HG03095 (cell line): ENCODE measurements at regions not wholly inside any gene's neighbourhood (a gene's known extent, or its start where the extent isn't known, plus 50 kb on each side); places are given as distances from the start of the nearest gene placed in this dataset.

Source experiments
- ATAC-seq: cut with Tn5 transposase; IDR thresholded peaks from one replicate; pipeline ENCODE4 v1.9.1; 2021; ENCODE audit warnings: moderate library complexity; ENCODE audit not compliant: unreplicated experiment

DNA sequence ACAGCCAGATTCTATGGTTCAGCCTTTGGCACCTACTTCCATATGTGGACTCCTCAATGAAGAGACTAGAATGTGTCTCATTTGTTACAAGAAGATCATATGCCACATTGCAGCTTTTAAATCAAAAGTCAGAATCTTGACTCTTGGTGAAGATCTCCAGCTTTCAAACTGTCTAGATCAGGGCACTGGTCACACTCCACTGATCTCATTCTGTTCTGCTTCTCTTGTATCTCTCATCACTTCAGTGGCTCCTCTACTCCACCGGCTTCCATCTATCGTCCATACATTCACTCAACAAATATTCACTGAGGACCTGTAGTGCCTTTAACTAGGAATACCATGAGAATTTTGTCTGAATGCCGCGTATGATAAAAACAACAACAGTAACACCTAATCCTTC lies 203.3 kb upstream of the LPP start:
- ATAC-seq: no peak

DNA sequence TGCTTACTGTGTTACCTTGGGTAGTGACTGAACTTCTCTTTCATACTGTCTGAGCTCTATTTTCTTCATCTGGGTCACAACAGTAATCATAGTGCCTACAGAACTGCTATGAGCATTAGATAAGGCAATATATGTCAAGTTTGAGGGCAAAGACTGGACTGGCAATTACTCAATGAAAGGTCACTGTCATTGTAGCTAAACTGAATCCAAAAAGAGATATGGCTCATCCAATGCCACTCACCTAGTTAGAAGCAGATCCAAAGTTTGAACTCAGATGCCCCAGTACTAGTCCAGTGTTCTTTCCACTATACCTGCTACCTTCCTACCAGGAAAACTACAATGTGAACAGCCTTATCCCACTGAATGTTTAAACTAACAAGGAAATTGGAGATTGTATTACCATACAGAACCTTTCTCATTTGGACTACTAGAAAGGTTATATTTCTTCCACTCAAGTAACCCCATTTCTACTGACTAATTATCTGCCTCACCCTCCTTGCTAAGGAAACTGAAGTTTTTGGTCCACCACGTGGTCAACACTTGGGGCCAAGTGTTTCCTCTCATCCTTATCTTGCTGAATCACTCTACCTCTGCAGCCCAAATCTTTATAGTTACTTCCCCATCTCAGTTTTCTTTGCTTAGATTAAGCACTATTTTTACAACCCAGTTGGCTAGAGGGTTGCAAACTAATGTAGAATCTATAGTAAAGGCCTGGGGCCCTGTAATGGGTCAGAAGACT lies 202.3 kb upstream of the LPP start:
- no peak for ATAC-seq

DNA sequence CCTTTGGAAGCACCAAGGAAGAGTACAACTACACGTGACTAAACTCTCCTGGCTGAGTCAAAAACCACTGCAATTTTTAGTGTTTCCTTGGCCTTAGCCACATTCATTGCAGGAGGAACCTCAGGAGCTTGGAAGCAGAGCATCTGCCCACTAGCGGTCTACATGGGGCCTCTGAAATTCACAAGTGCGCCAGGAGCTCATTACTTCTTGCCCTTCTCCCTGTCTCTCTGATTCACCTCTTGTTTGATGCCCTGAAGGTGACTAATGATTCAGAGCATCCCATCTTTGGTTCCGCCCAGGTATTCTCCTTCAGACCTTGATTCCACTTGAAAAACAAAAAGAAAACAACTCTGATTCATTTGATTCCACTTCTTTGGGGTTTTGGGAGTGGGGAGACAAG lies 201.1 kb upstream of the LPP start:
- ATAC-seq: no peak

DNA sequence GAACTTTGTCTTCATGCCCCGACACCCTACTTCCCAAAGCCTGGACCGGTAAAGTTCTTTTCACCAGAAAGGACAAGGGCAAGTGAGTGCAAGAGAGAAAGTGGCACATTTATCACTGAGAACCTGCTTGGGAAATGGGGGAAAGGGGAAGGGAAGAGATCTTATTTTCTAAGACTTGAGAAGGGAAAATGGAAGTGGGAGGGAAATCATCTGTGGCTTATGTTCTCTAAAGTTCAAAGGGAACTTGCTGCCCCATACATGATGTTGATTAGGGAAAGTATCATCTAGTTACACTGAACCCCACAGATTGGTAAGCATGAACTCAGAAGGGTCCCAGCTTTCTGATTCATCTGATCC lies 199.5 kb upstream of the LPP start:
- ATAC-seq: no peak

DNA sequence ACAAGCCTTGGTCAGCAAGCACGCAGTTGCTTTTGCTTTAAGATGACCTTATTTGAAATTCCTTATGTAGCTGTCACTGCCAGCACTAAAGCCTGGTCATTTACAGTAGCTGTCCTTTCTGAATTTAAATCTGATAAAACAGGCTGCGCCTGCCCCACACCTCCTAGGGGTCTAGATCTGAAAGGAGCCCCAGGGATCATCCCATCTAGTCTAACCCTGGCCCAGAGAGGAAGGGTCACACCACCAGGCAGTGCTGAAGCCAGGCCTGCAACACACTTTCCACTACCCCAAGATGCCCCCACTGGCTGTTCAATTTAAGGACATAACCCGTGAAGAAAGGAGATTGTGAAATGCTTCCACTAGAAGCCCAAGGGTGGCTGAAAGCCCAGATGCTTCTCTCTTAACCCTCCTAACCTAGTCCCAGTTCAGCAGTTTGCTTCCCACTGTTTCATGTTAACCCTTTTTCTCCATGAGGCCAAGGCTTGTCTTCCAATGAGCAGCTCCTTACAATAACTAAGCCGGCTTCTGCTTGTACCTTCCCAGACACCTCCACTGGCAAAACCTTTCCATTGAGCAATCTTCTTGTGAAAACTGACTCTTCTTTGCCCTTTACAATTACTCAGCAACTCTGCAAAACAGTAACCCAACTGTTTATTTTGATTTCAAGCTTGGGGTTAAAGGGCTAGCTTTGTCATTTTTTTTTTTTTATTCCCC lies 198.9 kb upstream of the LPP start:
- ATAC-seq: no peak

DNA sequence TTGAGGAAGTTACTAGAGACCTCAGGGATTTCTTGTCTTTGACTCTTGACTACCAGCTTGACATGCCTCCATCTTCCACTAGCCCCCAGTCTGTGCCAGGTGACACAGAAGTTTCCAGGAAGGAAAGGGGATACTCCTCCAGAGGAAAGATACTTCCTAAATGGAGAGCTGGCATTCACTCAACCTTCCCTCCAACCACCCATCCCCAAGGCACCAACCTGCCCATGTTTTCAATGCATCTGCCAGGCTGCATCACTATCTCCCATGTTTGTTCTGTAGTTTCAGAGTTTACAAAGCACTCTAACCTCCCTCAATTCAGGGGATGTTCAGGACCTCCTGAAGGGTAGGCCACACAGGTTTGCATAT lies 198.4 kb upstream of the LPP start:
- ATAC-seq: no peak

DNA sequence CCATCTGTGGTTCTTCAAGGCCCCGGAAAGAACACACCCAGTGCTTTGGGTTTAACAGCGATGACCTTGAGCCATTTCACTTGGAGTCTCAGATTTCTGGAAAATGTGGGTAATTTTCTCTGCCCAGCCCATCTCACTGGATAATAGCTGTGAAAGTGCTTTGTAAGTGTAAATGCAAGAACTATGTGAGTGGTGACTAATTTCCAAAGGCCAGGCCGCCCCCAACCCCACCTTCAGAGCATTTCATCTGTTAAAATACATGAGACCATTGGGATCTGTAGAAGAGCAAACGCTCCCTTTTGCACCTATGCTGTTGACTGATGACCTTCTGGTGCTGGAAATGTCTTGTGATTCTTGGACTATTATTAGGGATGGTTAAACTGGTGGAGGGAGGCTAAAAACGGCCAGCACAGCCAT lies 196.8 kb upstream of the LPP start:
- ATAC-seq: no peak

DNA sequence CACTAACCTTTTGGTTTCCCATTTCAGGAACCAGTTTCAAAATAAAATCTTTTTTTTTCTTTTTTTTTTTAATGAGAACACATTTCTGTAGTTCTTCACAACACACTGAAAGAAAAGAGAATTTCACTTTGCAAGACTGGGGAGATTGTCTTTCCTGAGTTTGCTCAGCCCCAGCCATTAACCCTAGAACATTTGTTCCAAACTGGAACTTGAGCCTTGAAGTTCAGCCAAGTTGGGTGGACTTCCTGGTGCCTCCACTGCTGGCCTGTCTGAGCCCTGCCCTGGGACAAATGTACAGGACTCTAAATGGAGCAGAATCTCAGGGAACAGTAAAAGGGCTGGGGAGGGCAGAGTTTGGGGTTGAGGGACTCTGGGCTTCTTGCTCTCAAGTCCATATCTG lies 196.4 kb upstream of the LPP start:
- no peak for ATAC-seq

DNA sequence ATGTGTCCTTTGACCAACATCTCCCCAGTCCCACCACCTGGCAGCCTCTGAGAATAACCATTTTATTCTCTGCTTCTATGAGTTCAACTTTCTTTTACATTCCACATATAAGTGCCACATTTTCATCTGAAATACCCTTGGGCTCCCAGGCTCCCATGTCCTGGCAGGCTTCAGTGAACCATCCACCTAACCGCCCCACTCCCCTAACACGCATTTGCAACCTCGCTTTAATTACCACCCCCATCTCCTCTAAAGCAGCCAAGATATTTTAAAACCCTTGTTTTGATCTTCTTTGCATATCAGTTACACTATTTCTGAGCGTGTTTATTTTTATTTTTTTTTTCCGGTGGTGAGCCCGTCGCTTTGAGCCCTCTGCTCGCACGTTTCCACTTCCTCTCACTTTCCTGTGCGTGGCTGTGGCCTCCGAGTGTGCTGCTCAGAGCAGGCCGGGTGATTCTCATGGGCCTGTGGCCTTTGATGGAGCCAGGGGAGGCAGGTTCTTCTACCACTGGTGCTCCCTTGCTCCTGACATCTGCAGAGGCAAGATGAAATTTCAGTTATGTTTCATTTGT lies 195.4 kb upstream of the LPP start:
- ATAC-seq: no peak

DNA sequence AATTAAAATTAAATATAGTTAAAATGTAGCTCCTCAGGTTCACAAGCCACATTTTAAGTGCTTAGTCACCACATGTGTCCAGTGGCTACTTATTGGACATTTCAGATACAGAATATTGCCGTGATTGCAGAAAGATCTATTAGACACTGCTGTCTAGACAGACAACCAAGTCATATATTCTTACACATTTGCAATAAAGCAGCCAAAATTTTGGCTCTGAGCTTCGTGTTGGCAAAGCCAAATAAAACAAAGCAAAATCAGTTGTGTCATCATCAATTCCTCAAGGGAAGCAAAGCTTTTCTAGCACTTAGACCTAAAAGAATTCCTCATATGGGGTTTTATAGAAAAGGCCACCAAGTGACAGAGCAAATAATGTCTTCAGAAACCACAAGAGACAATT lies 193.1 kb upstream of the LPP start:
- no peak for ATAC-seq

DNA sequence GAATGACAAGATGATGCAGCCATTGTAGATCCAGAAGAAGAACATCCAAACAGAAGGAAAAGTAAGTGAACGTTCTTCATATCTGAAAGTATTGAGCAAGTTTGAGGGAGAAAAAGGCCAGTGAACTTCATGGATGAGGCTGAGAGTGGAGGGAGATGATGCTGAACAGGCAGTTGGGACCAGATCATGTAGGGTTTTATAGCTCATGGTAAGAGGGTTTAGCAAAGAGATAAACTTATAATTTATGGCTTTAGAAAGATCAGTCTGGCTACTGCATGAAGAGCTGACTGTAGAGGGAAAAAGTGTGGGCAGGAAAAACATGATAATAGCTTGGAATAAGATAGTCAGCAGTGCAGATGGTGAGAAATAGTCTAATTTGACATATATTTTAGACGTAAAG lies 192.6 kb upstream of the LPP start:
- ATAC-seq: no peak

DNA sequence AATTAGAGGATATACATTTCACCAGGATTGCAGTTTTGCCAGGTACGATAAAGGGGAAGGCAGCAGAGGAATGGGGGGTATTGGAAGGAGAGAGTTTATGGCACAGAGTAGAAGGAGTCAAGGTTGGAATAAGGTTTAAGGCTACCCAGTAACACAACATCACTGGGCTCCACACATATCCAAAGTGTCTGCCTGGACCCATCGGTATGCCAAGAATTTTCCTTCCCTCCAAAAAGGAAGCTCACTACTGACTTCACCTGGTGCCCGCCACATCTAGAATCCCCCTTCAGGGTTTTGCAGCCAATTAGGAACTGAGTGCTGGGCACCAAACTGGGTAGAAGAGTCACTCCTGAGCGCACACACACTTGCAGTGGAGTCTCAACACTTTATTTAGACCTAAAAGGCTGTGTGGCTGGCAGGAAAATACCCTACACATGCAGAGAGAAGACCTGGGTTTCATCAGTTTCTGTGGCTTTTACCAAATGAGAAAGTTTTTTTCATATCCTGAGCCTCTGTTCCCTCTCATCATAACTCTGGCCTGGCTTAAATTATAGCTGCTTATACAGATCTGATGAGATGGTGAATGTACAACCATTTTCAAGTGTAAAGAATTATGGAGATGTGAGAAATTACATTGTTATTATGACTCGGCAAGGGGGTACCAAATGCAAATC lies 190.8 kb upstream of the LPP start:
- no peak for ATAC-seq

DNA sequence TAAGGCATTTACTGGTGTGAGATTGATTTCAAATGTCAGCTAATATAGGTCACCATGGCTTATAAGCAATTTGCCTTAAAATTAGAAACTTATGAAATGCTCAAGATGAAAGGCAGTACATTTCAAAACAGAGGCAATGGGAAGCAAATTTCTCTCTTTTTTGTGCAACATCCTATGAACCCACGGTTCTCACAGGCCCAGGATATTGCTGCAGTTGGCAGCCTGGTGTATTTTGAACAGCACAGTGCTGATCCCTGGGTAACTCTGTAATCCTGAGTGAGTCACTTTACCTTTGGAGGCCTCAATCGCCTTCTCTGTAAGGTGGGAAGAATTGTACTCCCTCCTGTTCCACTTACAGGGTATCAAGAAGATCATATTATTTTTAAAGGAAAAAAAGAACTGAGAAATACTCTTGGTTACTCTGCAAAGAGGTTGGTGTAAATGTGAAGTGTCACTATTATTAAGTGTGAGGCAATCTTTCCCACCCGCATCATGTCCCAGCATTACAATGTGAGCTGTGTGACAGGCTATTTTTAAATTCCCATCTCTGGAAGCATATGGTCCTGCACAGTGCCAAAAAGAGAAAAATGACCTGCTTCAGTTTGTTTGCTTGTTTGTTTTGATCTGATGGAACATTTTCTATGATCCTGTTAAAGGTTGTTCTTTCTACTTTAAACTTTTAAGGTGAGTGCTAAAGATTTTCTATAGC lies 190.1 kb upstream of the LPP start:
- no peak for ATAC-seq

DNA sequence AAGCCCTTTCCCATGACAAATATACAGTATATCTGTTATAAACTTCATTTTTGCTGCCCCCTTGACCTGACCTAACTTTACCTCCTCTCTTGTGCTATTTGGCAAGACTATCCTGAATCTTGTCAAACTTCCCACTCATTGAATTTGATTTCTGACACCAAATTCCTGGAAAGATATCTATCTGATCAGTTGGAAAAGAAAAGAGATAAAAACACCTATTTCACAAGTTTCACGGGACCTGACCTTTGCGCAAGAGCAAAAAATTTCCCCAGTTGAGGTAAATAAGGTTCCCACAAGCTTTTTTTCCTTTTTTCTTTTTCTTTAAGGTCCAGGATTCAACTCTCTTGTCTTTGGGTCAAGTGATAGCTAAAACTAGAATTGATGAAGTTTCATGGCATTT lies 189.2 kb upstream of the LPP start:
- ATAC-seq: no peak

DNA sequence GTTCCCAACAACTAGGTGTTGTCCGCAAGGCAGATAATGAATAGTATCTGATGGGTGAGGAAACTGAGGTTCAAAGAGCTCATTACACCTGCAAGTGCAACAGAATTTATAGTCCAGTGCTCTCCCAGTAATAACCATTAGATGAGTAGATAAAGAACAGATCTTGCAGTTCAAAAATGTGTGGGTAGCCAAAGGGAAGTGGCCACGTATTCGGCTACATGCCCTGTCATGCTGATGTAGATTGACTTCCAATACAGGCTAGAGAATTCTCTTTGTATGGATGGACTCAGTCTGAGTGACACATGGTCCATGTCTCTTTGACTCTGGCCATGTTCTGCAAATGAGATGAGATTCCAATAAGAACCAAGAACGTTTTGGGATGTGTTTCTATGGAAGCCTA lies 187.9 kb upstream of the LPP start:
- ATAC-seq: no peak

DNA sequence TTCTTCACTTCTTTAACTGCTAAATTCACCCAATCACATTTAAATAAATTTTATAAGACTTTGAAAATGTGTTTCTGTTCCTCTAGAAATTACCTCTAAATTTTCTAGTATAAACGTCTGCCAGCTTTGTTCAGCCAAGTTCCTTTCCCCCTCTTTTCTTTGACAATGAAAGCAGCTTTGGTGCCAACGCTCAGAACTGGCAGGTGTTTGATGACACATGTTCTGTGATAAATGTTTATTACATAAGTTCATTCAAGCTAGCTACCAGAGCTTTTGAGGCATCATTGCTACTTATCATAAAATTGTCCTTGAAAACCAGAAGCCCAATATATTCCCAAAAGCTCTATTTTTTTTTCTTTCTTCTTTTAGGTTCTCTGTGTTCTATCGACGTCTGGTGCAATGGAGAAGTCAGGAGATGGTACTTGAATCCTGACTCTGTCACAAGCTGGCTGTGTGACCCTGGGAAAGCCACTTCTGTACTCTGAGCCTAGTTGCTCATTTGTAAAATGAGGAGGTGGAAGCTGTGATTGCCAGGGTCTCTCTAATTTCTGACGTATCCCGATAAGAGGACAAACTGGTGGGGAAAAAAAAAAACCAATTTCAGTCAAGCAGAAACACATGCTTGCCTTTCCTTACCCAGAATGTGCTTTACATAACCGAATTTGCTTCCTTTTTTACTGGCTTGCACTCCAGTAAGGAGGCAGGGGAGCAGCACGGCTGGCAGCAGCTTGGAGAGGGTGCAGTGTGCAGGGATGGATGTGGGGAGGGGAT lies 187.1 kb upstream of the LPP start:
- ATAC-seq: no peak

DNA sequence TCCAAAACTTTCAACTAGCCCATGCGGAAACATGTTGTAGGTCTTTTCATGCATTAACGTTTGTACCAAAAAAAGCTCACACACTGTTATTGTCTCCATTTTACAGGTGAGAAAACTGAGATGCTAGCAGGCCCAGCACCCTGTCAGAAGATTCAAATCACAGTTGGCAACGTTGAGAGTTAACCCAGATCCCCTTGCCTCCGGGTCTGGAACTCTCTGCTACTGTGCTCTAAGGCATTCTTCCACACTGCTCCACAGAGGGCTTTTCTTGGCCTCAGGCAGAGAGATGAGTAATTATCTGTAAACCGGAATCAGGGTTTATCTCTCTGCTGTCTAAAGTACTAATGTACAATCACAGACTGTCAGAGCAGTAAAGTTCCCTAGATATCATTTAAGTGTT lies 186.0 kb upstream of the LPP start:
- no peak for ATAC-seq

DNA sequence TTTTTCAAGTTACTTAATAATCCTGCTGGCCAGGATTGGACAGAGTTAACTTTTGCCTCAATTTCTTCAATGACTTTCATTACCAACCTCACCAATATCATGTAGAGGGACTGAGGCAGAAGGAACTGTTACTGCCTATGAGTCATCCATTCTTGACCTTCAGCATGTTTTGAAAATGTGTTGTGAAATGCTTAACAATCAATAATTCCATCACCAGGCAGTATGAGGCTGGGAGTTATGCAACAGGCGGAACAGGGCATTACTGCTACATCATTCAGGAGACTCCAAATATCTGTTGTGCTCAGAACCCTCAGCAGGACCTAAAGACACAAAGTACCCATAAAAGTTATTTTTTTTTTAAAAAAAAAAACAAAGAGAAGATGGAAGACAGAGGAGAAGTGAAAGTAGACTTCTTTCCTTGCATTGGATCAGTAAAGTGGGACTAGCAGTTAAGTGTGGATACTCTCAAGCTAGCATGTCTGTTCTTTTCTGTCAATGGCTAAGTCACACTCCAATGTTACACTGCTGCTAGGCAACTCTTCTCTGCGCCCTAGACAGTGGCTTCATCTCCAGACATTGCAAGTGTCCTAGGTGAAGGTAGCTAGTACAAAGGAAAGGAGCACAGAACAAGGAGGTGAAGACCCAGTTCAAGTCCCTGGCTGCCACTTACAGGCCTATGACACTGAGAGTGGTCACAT lies 184.9 kb upstream of the LPP start:
- ATAC-seq: no peak

DNA sequence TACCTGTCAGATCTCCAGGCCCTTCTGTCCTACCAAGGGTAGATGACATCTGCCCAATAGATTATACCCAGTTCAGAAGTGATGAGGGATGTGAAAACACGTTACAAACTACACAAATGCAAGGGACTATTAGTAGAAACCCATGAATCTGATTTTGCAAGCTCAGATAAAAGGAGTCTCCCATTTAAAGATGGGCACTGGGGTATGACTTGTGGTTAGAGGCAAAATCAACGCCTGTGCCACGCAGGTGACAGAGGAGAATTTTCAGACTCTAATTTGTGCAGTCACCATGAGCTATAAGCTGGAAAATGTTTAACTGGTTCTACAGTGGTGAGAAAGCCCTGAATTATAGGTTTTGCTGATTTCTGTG lies 184.4 kb upstream of the LPP start:
- no peak for ATAC-seq

DNA sequence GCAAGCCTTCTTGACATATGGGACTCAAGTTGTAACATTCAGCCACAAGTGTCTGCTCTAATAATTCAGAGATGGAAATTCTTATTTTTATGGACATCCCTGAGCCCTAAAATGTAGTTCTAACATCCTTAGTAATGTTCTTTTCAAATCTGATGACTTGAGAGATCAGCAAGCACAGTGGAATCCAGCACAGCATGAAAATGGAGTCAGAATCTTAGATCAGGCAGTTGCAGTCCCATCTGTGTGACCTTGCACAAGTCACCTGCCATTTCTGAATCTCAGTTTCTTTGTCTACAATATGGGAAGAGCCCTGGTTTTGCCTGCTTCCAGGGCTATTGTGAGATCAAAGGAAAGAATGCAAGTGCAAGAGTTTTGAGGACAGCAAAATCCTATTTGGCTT lies 183.9 kb upstream of the LPP start:
- no peak for ATAC-seq
